A549 (cell line): ENCODE measurements at regions not wholly inside any gene's neighbourhood (a gene's known extent, or its start where the extent isn't known, plus 50 kb on each side); places are given as distances from the start of the nearest gene placed in this dataset.
A peak's percentile ranks its signal among the peaks of the same experiment; 100 is the strongest.

Source experiments
- ATAC-seq, 2 experiments: fragments of 200-7000 bp in 1 of 2; fragments of >200 bp in 1 of 2; cut with Nextera tagmentation in 1 of 2; cut with Tn5 transposase in 1 of 2; 3 replicates each; pipeline versions ENCODE4 v1.8.0 to v1.9.1; 2018 to 2020; ENCODE audit warnings: mild to moderate bottlenecking in 1 of 2, moderate library complexity in 1 of 2
- CTCF ChIA-PET: fragments of 300-600 bp; sonication (Branson Sonifier 250); formaldehyde crosslinking; extraction: SDS; loops from one replicate; lab custom pipeline; 2021; ENCODE audit warnings: antibody characterized with exemption, inconsistent platforms; lab: Yijun Ruan, JAX
- POLR2A ChIA-PET: fragments of 350-600 bp; formaldehyde crosslinking; extraction: SDS; loops from one replicate; lab custom pipeline; 2021; ENCODE audit warnings: antibody characterized with exemption, inconsistent platforms; lab: Yijun Ruan, JAX
- DNase-seq, 2 experiments: peaks; one replicate each; pipeline versions ENCODE4 v3.0.0 to v3.0.0-alpha.2; 2011 to 2016; ENCODE audit warnings: low read depth in 1 of 2, low spot score in 1 of 2
- FAIRE-seq: peaks from 2 replicates; lab custom pipeline; 2011; peaks lifted over from hg19 to GRCh38; lab: Jason Lieb, UNC
- H3K27ac ChIP-seq, 2 experiments: fragments of >200 bp; sonication (Bioruptor Twin); formaldehyde crosslinking; 3 replicates each; pipeline ENCODE4 v1.5.1; 2016 to 2017
- H3K4me1 ChIP-seq: fragments of >200 bp; sonication (Bioruptor Twin); formaldehyde crosslinking; 3 replicates; pipeline ENCODE4 v1.6.1; 2016
- H3K4me2 ChIP-seq: fragments of >200 bp; sonication (Bioruptor Twin); formaldehyde crosslinking; 3 replicates; pipeline ENCODE4 v1.6.1; 2016
- H3K4me3 ChIP-seq: fragments of >200 bp; sonication (Bioruptor Twin); formaldehyde crosslinking; 3 replicates; pipeline ENCODE4 v1.5.1; 2016
- H3K9me3 ChIP-seq: fragments of >200 bp; sonication (Bioruptor Twin); formaldehyde crosslinking; 3 replicates; pipeline ENCODE4 v1.6.1; 2016
- BCL3 ChIP-seq: fragments of >200 bp; sonication (Bioruptor Twin); formaldehyde crosslinking; IDR thresholded peaks from 3 replicates; pipeline ENCODE4 v1.6.1; 2016
- CBX2 ChIP-seq: fragments of 200-600 bp; sonication (generic); IDR thresholded peaks from 2 replicates; pipeline ENCODE4 v1.6.1; 2016; ENCODE audit warnings: low read depth, mild to moderate bottlenecking, borderline replicate concordance
- CBX8 ChIP-seq: fragments of 200-600 bp; sonication (generic); IDR thresholded peaks from 2 replicates; pipeline ENCODE4 v1.6.1; 2016
- CEBPB ChIP-seq, 2 experiments: fragments of >200 bp in 1 of 2; sonication (Bioruptor Twin) in 1 of 2; formaldehyde crosslinking in 1 of 2; IDR thresholded peaks; 2 replicates each; pipeline ENCODE4 v1.6.1; 2012 to 2016
- ELK1 ChIP-seq: fragments of 150-350 bp; IDR thresholded peaks from 2 replicates; pipeline ENCODE4 v1.6.1; 2014; ENCODE audit warnings: low read depth, mild to moderate bottlenecking, low read length
- ESRRA ChIP-seq: fragments of 150-350 bp; IDR thresholded peaks from 2 replicates; pipeline ENCODE4 v1.6.1; 2014; ENCODE audit warnings: mild to moderate bottlenecking, low read length, borderline replicate concordance
- FOSB ChIP-seq: fragments of 250-450 bp; sonication (Bioruptor Pico); IDR thresholded peaks from 2 replicates; pipeline ENCODE4 v1.5.0; 2020; ENCODE audit warnings: mild to moderate bottlenecking, moderate library complexity
- FOXS1 ChIP-seq: fragments of 250-450 bp; sonication (Bioruptor Pico); IDR thresholded peaks from 2 replicates; pipeline ENCODE4 v1.5.0; 2020; ENCODE audit warnings: mild to moderate bottlenecking, moderate library complexity
- GATA3 ChIP-seq: IDR thresholded peaks from 2 replicates; pipeline ENCODE4 v1.6.1; 2012; ENCODE audit warnings: borderline replicate concordance
- HOXB13 ChIP-seq: fragments of 250-450 bp; sonication (Bioruptor Pico); IDR thresholded peaks from 2 replicates; pipeline ENCODE4 v1.5.0; 2020; ENCODE audit warnings: low read depth, mild to moderate bottlenecking, moderate library complexity
- JUN ChIP-seq, 2 experiments: fragments of >200 bp; sonication (Bioruptor Twin); formaldehyde crosslinking; IDR thresholded peaks; 2 replicates in 1 of 2; 3 replicates in 1 of 2; pipeline ENCODE4 v1.6.1; 2016 to 2017
- JUNB ChIP-seq: fragments of >200 bp; sonication (Bioruptor Twin); formaldehyde crosslinking; IDR thresholded peaks from 2 replicates; pipeline ENCODE4 v1.6.1; 2016
- KDM1A ChIP-seq: fragments of 200-600 bp; sonication (generic); IDR thresholded peaks from 2 replicates; pipeline ENCODE4 v1.6.1; 2016; ENCODE audit warnings: low read depth, mild to moderate bottlenecking
- NR3C1 ChIP-seq: fragments of >200 bp; sonication (Bioruptor Twin); formaldehyde crosslinking; IDR thresholded peaks from 3 replicates; pipeline ENCODE4 v1.6.1; 2017
- PHF8 ChIP-seq: fragments of 200-600 bp; sonication (generic); IDR thresholded peaks from 2 replicates; pipeline ENCODE4 v1.6.1; 2016; ENCODE audit warnings: low read depth, mild to moderate bottlenecking, antibody characterized with exemption, moderate library complexity, borderline replicate concordance
- RARB ChIP-seq: fragments of 250-450 bp; sonication (Bioruptor Pico); IDR thresholded peaks from 2 replicates; pipeline ENCODE4 v1.8.0; 2021; ENCODE audit warnings: mild to moderate bottlenecking, moderate library complexity
- RCOR1 ChIP-seq: fragments of 150-350 bp; IDR thresholded peaks from 2 replicates; pipeline ENCODE4 v1.6.1; 2014; ENCODE audit warnings: antibody characterized with exemption, low read length, low read depth
- SREBF2 ChIP-seq: fragments of 450-650 bp; IDR thresholded peaks from 2 replicates; pipeline ENCODE4 v1.6.1; 2014; ENCODE audit warnings: mild to moderate bottlenecking, moderate library complexity
- TFCP2L1 ChIP-seq: fragments of 250-450 bp; sonication (Bioruptor Pico); IDR thresholded peaks from 2 replicates; pipeline ENCODE4 v1.5.0; 2021; ENCODE audit warnings: mild to moderate bottlenecking
- WGBS: methylation state at CpG from one replicate; pipeline ENCODE4 v1.1.6; 2017; ENCODE audit errors: missing lambda C conversion rate; 5-methylcytosine and 5-hydroxymethylcytosine counted together

GRCh38 chr1:244974550-244974949 lies 110.2 kb upstream of the HNRNPU start:
- peaks cover 16% of the 10 kb centered on the region; the same call in 2 of the 3 replicates for H3K4me1 ChIP-seq
- no peak for FAIRE-seq
- CTCF ChIA-PET = interaction anchor here (0.6 to 1.7 kb wide), 4 partner anchors 10 to 68 kb away, joined by 3 to 5 read pairs (median 4); no protein-coding TSS in a partner anchor
- H3K4me3 ChIP-seq = no peak overlapping the region
- 89% methylated on average over 8 of the region's 8 CpGs for WGBS
- H3K4me2 ChIP-seq = no peak overlapping the region
- TF ChIP-seq NR3C1 = no peak
- no peak overlapping the region for H3K27ac ChIP-seq
- no peaks in the 10 kb centered on the region for H3K9me3 ChIP-seq
- ATAC-seq = no peak
- no peak for DNase-seq
- POLR2A ChIA-PET = interaction anchor here (1.2 kb wide), 1 partner anchor 112 kb away, joined by 3 read pairs; no protein-coding TSS in a partner anchor

- FAIRE-seq = no peak
- CTCF ChIA-PET = interaction anchor here (0.6 to 1.7 kb wide), 4 partner anchors 9 to 68 kb away, joined by 3 to 5 read pairs (median 4); no protein-coding TSS in a partner anchor
- no peak overlapping the region for H3K27ac ChIP-seq
- DNase-seq = no peak
- TF ChIP-seq CBX2 = no peak
- TF ChIP-seq ELK1 = no peak
- TF ChIP-seq CBX8 = no peak
- TF ChIP-seq KDM1A = no peak
- no peak for TF ChIP-seq TFCP2L1 (CRISPR knock-in tag)
- TF ChIP-seq JUNB = no peak
- no peak for TF ChIP-seq PHF8
- no peak for TF ChIP-seq RCOR1
- TF ChIP-seq SREBF2 = no peak
- no peak for ATAC-seq
- H3K4me3 ChIP-seq = no peak overlapping the region
- 90% methylated on average over 2 of the region's 2 CpGs for WGBS
- no peaks in the 10 kb centered on the region for H3K9me3 ChIP-seq
- peak overlapping the region; percentile 92; the same call in 1 of the 3 replicates for H3K4me2 ChIP-seq
- peaks cover 17% of the 10 kb centered on the region for H3K4me1 ChIP-seq
- POLR2A ChIA-PET = interaction anchor here (1.2 kb wide), 1 partner anchor 111 kb away, joined by 3 read pairs; no protein-coding TSS in a partner anchor
These were observed 109.8 kb upstream of the HNRNPU start for GRCh38 chr1:244974106-244974505.

- Histone ChIP-seq H3K4me2 (peak overlapping the region; percentile 92), H3K4me1 (peaks cover 27% of the 10 kb centered on the region), H3K9me3 (no peaks in the 10 kb centered on the region), H3K27ac (peak overlapping the region; percentile 93), H3K4me3 (peak overlapping the region; percentile 57)
- WGBS = 2% methylated on average over 11 of the region's 11 CpGs
- ChIA-PET POLR2A (interaction anchor here (0.7 to 5.0 kb wide), 9 partner anchors 15 to 136 kb away, joined by 3 to 102 read pairs (median 9); partner anchors contain the start of genes COX20 and HNRNPU), CTCF (interaction anchor here (0.6 to 2.5 kb wide), 9 partner anchors 12 to 250 kb away, joined by 3 to 14 read pairs (median 3); no protein-coding TSS in a partner anchor)
- FAIRE-seq (peak; percentile 7), ATAC-seq (no peak), DNase-seq (no peak)
- TF ChIP-seq ELK1 (no peak), JUN (IDR thresholded peaks at IDR 0.05) (no peak), GATA3 (no peak), RARB (CRISPR knock-in tag) (no peak), FOSB (CRISPR knock-in tag) (peak; percentile 13; the same call in 1 of the 2 replicates), NR3C1 (no peak), HOXB13 (CRISPR knock-in tag) (no peak), TFCP2L1 (CRISPR knock-in tag) (0 out of 2 replicates have a peak, but pooled peaks have one; percentile 68), BCL3 (no peak), ESRRA (no peak), FOXS1 (CRISPR knock-in tag) (peak; percentile 43; the same call in 1 of the 2 replicates), CEBPB (IDR thresholded peaks at IDR 0.05) (no peak)
These were observed 107.3 kb upstream of the HNRNPU start for GRCh38 chr1:244971552-244972216.
